ENCODE measurements at regions not wholly inside any gene's neighbourhood (a gene's known extent, or its start where the extent isn't known, plus 50 kb on each side); places are given as distances from the start of the nearest gene placed in this dataset.

DNA sequence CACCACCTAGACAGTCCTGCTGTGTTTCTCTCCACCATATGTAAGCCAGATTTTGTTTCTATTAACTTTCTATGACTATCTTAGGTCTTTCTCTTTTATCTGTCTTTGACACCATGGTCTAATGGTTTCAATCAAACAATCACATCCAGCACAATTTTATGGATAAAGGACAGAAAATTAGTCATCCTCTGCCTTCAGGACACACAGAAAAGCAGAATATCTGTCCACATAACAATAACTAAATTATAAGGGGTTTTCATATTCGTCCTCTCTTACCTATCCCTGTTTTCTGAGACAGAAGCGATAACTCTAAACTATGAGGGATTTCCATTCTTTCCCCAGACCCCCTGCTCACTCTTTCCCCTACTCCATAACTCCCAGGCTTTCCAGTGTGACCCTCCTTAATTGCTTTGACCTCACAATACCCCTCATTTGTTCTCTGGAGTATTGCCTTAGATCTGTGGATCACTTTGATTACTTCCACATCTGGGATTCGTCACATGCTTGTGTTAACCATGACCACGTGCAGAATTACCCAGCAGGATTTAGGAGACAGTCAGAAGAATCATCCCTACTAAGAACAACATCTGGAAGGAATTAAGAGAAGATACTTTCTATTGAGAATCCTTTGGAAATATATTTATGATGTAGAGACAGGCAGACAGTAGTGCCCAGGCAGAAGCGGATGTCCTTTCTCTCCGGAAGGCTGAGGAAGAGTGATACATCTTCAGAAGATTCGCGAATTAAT, 108.2 kb upstream of the GREM2 start:
- TF ChIP-seq POLR2AphosphoS5 (IDR thresholded peaks at IDR 0.05; ENCODE audit: low read depth, low read length) (no peak), SIN3A (IDR thresholded peaks at IDR 0.05; ENCODE audit: borderline replicate concordance, insufficient read depth, low read length) (no peak), REST (IDR thresholded peaks at IDR 0.05; ENCODE audit: insufficient read depth in 1 of 2, low read depth in 2 of 2, low read length in 2 of 2) (no peak), TAF1 (IDR thresholded peaks at IDR 0.05; ENCODE audit: borderline replicate concordance, insufficient read depth, low read length) (no peak), FOXP2 (optimal IDR thresholded peaks at IDR 0.05; ENCODE audit: borderline replicate concordance, extremely low read depth, extremely low read length, insufficient read depth) (no peak)

All from PFSK-1 (cell line).